BLaER1 treated with 17β-estradiol and CSF1 and Interleukin-3, amounts not matched to agents 10 nM and 100 nM (cell line): ENCODE measurements at regions not wholly inside any gene's neighbourhood (a gene's known extent, or its start where the extent isn't known, plus 50 kb on each side); places are given as distances from the start of the nearest gene placed in this dataset.
"Not testable (repeated sequence)": the region's sequence is repeated elsewhere in the genome, so short reads cannot be mapped to it uniquely, and the experiment has no call there.

Experiments
- H3K27ac ChIP-seq, 11 experiments: shearing (Covaris generic); formaldehyde crosslinking; 2 replicates each; pipeline ENCODE4 v1.8.1; 2022
- H3K27me3 ChIP-seq, 11 experiments: shearing (Covaris generic); formaldehyde crosslinking; 2 replicates each; pipeline ENCODE4 v1.8.1; 2022
- H3K36me3 ChIP-seq, 11 experiments: shearing (Covaris generic); formaldehyde crosslinking; 2 replicates each; pipeline ENCODE4 v1.8.1; 2022
- H3K4me1 ChIP-seq, 10 experiments: shearing (Covaris generic); formaldehyde crosslinking; 2 replicates each; pipeline ENCODE4 v1.8.1; 2022
- H3K4me2 ChIP-seq, 11 experiments: shearing (Covaris generic); formaldehyde crosslinking; 2 replicates each; pipeline ENCODE4 v1.8.1; 2022
- H3K4me3 ChIP-seq, 10 experiments: shearing (Covaris generic); formaldehyde crosslinking; 2 replicates each; pipeline ENCODE4 v1.8.1; 2022
- H3K9ac ChIP-seq, 11 experiments: shearing (Covaris generic); formaldehyde crosslinking; 2 replicates each; pipeline ENCODE4 v1.8.1; 2022
- H3K9me3 ChIP-seq, 11 experiments: shearing (Covaris generic); formaldehyde crosslinking; replicated peaks in 1 of 11; 2 replicates each; pipeline ENCODE4 v1.8.1; 2022
- H4K20me1 ChIP-seq, 11 experiments: shearing (Covaris generic); formaldehyde crosslinking; 2 replicates each; pipeline ENCODE4 v1.8.1; 2022
- Cebpa-rat ChIP-seq, 11 experiments: shearing (Covaris generic); IDR thresholded peaks; 2 replicates each; pipeline ENCODE4 v1.8.1; 2022

GRCh38 chr14:26323869-26324268 lies 274.0 kb downstream of the NOVA1 start:
- TF ChIP-seq Cebpa-rat (IDR thresholded peaks at IDR 0.05): no peak
- no peak overlapping the region for H3K4me3 ChIP-seq
- no peaks in the 10 kb centered on the region for H4K20me1 ChIP-seq
- H3K27ac ChIP-seq: no peak overlapping the region
- no peak overlapping the region for H3K9ac ChIP-seq
- no peak overlapping the region for H3K4me2 ChIP-seq
- no peaks in the 10 kb centered on the region for H3K36me3 ChIP-seq
- no peaks in the 10 kb centered on the region for H3K27me3 ChIP-seq
- no peaks in the 10 kb centered on the region for H3K9me3 ChIP-seq
- no peaks in the 10 kb centered on the region for H3K4me1 ChIP-seq

GRCh38 chr14:26320886-26321285 lies 276.9 kb downstream of the NOVA1 start:
- Histone ChIP-seq H3K36me3 (no peaks in the 10 kb centered on the region), H3K9ac (no peak overlapping the region), H3K27me3 (no peaks in the 10 kb centered on the region), H3K9me3 (no peaks in the 10 kb centered on the region), H3K4me3 (no peak overlapping the region), H3K27ac (no peak overlapping the region), H3K4me2 (no peak overlapping the region), H4K20me1 (no peaks in the 10 kb centered on the region), H3K4me1 (no peaks in the 10 kb centered on the region)
- TF ChIP-seq Cebpa-rat (IDR thresholded peaks at IDR 0.05): no peak

- Histone ChIP-seq H3K4me1 (no peaks in the 10 kb centered on the region), H3K27ac (no peak overlapping the region), H4K20me1 (no peaks in the 10 kb centered on the region), H3K9me3 (peaks cover 0 to 1% (median 0%) of the 10 kb centered on the region in 11 experiments; a peak in 1 of 22 replicates), H3K27me3 (no peaks in the 10 kb centered on the region), H3K4me2 (no peak overlapping the region), H3K36me3 (no peaks in the 10 kb centered on the region), H3K4me3 (no peak overlapping the region), H3K9ac (no peak overlapping the region)
- TF ChIP-seq Cebpa-rat (IDR thresholded peaks at IDR 0.05): no peak
These were observed 278.5 kb downstream of the NOVA1 start for GRCh38 chr14:26319139-26319864.

GRCh38 chr14:26304056-26304455 lies 293.8 kb downstream of the NOVA1 start:
- Histone ChIP-seq H3K9me3 (peaks cover 0 to 18% (median 4%) of the 10 kb centered on the region in 11 experiments; a peak in 7 of 22 replicates), H3K4me1 (no peaks in the 10 kb centered on the region), H3K36me3 (no peaks in the 10 kb centered on the region), H3K9ac (no peak overlapping the region), H3K27ac (no peak overlapping the region), H3K27me3 (no peaks in the 10 kb centered on the region), H3K4me3 (no peak overlapping the region), H3K4me2 (no peak overlapping the region), H4K20me1 (no peaks in the 10 kb centered on the region)
- TF ChIP-seq Cebpa-rat (IDR thresholded peaks at IDR 0.05): no peak

- H3K4me1 ChIP-seq: peaks cover 0 to 8% (median 0%) of the 10 kb centered on the region in 10 experiments; a peak in 5 of 20 replicates
- H3K4me3 ChIP-seq: no peak overlapping the region
- H3K9me3 ChIP-seq: no peaks in the 10 kb centered on the region
- TF ChIP-seq Cebpa-rat (IDR thresholded peaks at IDR 0.05): no peak
- no peaks in the 10 kb centered on the region for H3K27me3 ChIP-seq
- H3K4me2 ChIP-seq: peak overlapping the region in 2 of 11 experiments; percentile 9 to 33; a peak in 2 of 22 replicates
- H3K27ac ChIP-seq: no peak overlapping the region
- no peak overlapping the region for H3K9ac ChIP-seq
- no peaks in the 10 kb centered on the region for H4K20me1 ChIP-seq
- no peaks in the 10 kb centered on the region for H3K36me3 ChIP-seq
These were observed 303.9 kb downstream of the NOVA1 start for GRCh38 chr14:26293909-26294308.

- Histone ChIP-seq H3K4me3 (no peak overlapping the region), H4K20me1 (no peaks in the 10 kb centered on the region), H3K36me3 (no peaks in the 10 kb centered on the region), H3K9ac (no peak overlapping the region), H3K27ac (no peak overlapping the region), H3K4me2 (no peak overlapping the region), H3K4me1 (peaks cover 0 to 21% (median 5%) of the 10 kb centered on the region in 10 experiments; a peak in 9 of 20 replicates), H3K9me3 (no peaks in the 10 kb centered on the region), H3K27me3 (no peaks in the 10 kb centered on the region)
- no peak for TF ChIP-seq Cebpa-rat (IDR thresholded peaks at IDR 0.05)
These were observed 307.8 kb downstream of the NOVA1 start for GRCh38 chr14:26289891-26290486.

- H3K4me3 ChIP-seq: no peak overlapping the region
- no peak overlapping the region for H3K9ac ChIP-seq
- H3K9me3 ChIP-seq: no peaks in the 10 kb centered on the region
- no peaks in the 10 kb centered on the region for H3K27me3 ChIP-seq
- TF ChIP-seq Cebpa-rat (IDR thresholded peaks at IDR 0.05): no peak
- H3K4me1 ChIP-seq: peaks cover 0 to 13% (median 5%) of the 10 kb centered on the region in 10 experiments; a peak in 9 of 20 replicates
- no peaks in the 10 kb centered on the region for H4K20me1 ChIP-seq
- no peaks in the 10 kb centered on the region for H3K36me3 ChIP-seq
- H3K4me2 ChIP-seq: peak overlapping the region in 3 of 11 experiments; percentile 20 to 61 (median 33); a peak in 2 of 22 replicates
- H3K27ac ChIP-seq: no peak overlapping the region
These were observed 311.0 kb downstream of the NOVA1 start for GRCh38 chr14:26286913-26287205.

GRCh38 chr14:26286081-26286912 lies 311.5 kb downstream of the NOVA1 start:
- Histone ChIP-seq H3K4me3 (no peak overlapping the region), H3K27me3 (no peaks in the 10 kb centered on the region), H3K36me3 (no peaks in the 10 kb centered on the region), H4K20me1 (no peaks in the 10 kb centered on the region), H3K27ac (no peak overlapping the region), H3K9me3 (no peaks in the 10 kb centered on the region), H3K4me1 (peaks cover 0 to 17% (median 6%) of the 10 kb centered on the region in 10 experiments; a peak in 9 of 20 replicates), H3K9ac (no peak overlapping the region), H3K4me2 (peak overlapping the region in 8 of 11 experiments; percentile 6 to 61 (median 22); a peak in 11 of 22 replicates)
- no peak for TF ChIP-seq Cebpa-rat (IDR thresholded peaks at IDR 0.05)

GRCh38 chr14:26282578-26282977 lies 315.3 kb downstream of the NOVA1 start:
- Histone ChIP-seq H4K20me1 (no peaks in the 10 kb centered on the region), H3K4me2 (no peak overlapping the region), H3K27ac (no peak overlapping the region), H3K4me1 (peaks cover 0 to 18% (median 6%) of the 10 kb centered on the region in 10 experiments; a peak in 9 of 20 replicates), H3K4me3 (no peak overlapping the region), H3K36me3 (no peaks in the 10 kb centered on the region), H3K27me3 (no peaks in the 10 kb centered on the region), H3K9ac (no peak overlapping the region), H3K9me3 (no peaks in the 10 kb centered on the region)
- no peak for TF ChIP-seq Cebpa-rat (IDR thresholded peaks at IDR 0.05)

- H3K36me3 ChIP-seq, H3K4me2 ChIP-seq, H3K27me3 ChIP-seq, H4K20me1 ChIP-seq, H3K9me3 ChIP-seq, H3K4me3 ChIP-seq, H3K9ac ChIP-seq: not testable (repeated sequence)
- peak overlapping the region in 1 of 11 experiments; percentile 27; a peak in 1 of 22 replicates for H3K27ac ChIP-seq
- H3K4me1 ChIP-seq: peaks cover 0 to 18% (median 6%) of the 10 kb centered on the region in 10 experiments; a peak in 9 of 20 replicates
These were observed 315.8 kb downstream of the NOVA1 start for GRCh38 chr14:26282011-26282410.
